NCI-H774 (cell line): ENCODE measurements at regions not wholly inside any gene's neighbourhood (a gene's known extent, or its start where the extent isn't known, plus 50 kb on each side); places are given as distances from the start of the nearest gene placed in this dataset.

Source experiments
- DNase-seq: peaks from one replicate; lab custom pipeline; 2025; lab: John Stamatoyannopoulos, UW

DNA sequence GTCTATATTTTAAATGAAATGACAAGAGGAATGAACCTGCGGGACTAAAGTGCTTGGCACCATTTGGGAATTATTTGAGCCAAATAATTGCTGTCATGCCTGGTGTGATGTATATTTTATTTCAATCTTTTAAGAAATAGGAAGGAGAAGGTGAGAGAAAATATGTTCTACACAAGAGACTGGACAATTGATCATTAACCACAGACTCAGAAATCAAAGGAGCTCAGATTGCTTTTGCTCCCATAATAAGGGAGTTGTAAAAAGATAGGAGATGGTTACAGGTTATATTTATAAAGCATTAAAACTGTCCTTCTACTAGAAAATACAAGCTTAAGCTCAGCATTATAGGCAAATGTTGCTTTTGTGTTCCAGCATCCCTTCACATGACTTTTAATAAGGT is 515.2 kb upstream of the SULF2 start:
- no peak for DNase-seq

DNA sequence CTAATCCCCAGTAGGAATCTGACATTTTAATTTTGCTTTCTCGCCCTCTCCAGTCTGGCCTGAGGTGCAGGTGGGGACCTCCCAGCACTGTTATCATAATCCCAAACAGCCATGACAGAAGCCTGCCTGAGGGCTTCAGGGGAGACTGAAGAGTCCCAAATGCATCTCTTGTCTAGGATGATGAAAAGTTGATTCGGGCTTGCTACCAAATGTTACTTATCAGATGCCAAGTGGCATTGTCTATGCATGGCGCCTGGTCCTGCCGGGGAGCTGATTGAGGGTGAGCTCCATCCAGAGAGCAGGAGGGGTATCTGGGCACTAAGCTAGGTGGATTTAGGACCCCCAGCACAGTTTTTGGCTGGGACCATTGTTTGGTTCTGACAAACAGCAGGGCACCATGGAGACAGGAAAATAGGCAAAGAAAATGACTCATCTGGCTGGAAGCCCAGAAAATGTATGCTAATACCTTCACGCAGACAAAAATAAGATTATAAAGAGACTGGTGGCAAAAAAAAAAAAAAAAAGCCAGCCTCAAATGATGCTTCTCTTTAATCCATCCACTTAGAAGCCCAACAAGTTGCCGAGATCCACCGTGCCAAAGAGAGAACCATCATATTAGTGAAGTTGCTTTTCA is 513.7 kb upstream of the SULF2 start:
- no peak for DNase-seq

DNA sequence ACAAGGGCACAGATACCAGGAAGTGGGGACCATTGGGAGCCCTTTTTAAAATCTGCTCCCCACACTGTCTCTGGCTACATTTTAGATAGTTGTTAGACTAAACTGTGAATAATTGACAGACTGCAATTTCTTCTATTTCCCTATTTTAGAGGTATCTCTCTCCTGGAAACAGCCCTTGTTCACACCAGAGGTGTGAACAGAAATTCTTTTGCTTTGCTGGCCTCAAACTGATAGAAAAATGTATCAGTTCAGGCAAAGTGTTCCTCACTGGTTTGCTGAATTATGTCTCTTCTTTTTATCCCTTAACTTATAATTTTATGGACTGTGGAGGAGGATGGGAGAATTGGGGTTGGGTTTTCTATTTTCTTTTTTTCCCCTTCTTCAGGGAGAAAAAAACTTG is 513.2 kb upstream of the SULF2 start:
- no peak for DNase-seq

DNA sequence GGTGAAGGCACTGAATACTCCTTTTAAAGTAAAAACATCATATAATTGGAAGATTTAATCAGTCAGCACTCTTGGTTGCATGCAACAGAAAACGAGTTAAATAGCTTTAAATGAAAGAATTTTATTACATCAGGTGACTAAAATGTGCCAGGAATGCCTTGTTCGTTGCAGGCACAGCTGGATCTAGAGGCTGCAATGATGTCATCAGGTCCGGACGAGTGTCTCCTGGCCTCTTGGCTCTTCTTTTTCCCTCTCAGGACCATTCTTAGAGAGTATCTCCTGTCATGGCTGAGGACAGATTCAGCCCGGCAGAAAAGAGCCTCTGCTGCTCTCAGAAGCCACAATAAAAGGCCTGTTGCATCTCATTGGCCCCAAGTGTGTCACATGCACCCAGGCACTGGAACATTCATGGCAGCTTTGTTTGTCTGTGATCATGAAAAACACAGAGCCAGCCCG is 510.7 kb upstream of the SULF2 start:
- DNase-seq: no peak

DNA sequence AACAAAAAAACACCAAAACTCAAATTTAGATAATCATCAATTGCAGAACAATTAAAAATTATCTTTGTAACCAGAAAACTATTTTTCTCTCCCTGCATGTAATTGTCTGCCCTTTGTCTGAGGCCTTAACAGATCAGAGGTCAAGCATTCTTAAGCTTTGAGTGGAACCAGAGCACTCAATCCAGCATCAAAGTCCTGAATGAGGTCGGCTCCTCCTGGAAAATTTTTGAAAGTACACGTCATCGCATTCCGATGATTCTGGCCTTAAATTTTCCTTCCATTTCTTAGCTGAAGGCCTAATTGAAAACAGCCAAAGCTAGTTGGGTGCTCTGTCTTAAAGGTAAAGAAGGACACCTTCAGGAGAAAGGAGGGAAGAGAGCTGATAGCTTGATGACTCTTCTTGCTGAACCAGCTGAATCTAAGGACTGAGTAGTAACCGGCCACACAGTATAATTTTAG is 510.2 kb upstream of the SULF2 start:
- DNase-seq: no peak

DNA sequence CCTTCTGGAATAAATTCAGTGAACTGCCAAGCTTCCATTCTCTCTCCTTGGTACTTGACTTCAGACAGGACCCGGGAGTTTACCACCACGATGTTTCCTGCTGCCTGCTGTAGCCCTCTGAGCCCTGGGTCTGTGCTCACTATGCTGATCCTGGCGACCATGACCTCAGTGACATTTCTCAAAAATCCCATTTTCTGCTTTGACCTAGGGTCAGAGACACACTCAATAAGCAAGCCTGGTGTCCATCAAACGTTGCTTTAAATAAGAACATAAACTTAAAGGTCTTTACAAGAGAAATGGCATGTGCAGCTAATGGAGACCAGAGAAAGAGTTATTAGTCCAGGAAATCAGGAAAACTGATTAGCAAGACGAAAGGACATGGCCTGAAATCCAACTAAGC is 509.7 kb upstream of the SULF2 start:
- DNase-seq: no peak

DNA sequence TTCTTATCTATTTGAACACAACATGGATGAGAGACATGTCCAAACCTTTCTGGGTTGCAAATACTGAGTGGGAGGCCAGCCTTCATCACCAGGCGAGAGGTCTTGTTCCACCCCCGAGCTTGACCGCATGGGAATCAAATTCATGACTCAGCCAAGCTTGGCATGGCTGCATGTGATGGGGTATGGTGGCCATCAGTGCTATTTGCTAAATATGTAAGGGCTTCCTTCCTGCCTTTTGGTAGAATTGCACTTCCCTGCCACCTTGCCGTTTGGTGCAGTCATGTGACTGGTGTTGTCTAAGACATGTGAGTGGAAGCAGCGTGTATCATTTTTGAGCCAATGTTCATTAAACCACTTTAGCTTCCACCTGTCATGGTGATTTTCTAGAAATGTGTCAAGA is 508.9 kb upstream of the SULF2 start:
- DNase-seq: no peak

DNA sequence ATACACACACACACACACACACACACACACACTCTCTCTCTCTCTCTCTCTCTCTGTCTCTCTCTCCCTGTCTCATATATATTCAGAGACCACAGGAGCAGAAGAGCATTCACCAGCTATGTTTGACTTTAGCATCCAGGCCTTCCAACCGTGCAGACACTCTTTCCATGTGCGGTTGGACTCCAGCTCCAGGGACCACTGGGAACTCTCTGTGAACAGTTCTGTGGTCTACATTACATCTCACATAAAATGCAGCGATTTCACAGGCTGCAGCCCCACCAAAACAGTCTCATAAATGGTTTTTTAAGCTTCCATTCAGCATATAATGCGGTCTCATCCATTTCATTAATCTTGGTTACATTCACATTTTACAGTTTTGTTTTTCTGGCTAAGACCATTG is 508.4 kb upstream of the SULF2 start:
- DNase-seq: no peak

DNA sequence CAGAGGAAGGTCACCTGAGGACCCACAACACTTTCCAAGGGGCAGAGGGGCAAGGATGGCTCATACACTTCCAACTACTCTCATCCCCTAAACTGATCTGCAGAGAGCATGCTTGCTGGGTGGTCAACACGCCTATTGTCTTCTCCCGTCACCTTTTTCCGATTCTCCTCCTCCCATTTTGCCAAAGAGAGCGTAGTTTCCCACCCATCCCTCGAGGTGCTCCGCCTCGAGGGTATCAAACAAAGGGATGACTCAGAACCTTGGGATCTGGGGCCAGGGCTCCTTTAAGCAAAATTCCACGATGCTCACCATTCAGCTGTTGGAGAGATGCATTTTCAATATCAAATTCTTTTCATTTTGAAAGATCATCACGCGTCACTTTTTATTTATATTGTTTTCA is 507.5 kb upstream of the SULF2 start:
- no peak for DNase-seq

DNA sequence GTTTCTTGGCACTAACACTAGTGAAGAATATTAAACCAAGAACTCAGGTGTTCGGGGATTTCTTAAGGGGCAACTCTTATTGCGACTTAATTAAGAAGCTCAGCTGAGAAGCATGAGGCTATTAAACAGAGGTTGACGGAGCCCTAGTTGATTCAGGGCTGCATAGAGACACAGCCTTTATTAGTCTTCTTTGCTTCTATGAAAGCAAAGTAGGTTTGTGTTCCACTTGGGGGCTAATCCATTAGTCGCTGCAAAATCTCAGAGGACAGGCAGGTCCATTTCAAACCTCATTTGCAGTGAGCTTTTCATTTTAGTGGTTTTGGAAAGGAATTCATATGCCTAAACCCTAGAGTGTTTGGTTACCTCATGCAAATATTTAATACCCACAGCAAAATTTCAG is 506.6 kb upstream of the SULF2 start:
- DNase-seq: no peak

DNA sequence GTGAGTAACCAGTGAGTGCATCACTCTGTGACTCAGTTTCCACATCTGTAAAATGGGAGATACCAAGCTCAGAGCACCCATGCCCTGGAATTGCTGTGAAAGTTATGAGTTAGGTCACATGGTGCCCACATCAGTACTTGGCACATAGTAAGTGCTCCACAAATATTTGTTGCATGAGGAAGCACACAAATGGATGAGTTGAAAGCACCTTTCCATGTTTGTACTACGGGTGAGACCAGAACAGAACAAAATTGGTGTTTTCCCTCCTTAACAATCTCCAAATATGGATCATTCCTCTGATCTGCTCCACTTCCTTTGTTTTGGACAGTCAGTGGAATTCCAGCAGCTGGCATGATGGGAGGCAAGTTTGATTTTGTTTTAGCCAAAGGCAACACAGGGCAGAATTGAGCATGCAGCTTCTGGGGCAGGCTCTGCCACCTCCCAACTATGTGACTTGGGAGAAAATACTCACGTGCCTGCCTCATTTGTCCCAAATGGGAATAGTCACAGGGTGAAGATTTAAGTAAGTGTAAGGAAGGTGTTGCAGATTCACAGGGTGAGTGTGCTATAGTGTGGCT is 503.7 kb upstream of the SULF2 start:
- no peak for DNase-seq

DNA sequence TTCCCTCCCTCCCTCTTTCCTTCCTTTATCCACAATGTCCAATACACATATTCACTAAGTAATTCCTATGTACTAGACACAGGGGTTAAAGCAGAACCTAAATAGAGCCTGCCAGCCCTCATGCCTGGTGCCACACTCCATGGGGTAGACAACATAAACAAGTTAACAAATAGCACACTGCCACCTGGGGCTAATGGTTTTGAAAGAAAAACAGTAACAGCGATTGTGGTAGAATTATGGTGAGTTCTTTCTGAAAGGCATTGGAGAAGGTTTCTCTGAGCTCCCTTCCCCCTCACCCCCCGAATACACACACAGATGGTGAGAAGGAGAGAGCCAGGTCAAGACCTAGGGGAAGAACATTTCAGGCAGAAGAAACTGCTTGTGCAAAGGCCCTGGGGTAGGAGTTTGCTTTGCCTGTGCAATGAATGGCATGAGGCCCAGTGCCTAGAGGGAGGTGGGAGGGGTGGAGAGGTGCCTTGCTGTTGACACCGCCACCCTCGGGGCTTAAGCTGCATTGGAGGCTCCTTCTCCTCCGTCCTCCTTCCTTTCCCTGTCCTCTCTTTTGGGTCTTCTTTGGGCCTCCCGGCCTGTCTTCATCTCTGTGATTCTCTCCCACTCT is 502.4 kb upstream of the SULF2 start:
- no peak for DNase-seq

DNA sequence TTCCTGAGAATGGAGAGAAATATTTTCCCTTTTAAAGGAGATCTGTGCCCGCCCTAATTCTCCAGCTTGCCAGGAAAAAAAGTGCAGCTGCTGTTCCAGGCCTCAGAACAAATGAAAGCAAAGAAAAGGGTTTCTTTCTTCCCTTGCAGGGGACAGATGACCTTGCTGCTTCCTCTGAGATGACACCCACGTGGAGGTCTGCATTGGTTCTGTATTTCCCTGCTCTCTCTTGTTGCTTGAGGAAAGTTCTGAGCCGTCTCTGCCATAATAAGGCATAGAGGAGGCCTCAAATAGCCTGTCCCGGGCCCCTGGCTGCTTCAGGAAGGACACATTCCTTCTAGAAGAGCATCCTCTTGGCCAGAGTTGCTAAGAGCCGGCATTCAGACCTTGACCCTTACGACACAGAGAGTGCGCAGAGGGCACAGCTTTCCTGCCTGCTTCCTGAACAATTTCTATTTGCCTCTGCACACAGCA is 501.8 kb upstream of the SULF2 start:
- DNase-seq: no peak

DNA sequence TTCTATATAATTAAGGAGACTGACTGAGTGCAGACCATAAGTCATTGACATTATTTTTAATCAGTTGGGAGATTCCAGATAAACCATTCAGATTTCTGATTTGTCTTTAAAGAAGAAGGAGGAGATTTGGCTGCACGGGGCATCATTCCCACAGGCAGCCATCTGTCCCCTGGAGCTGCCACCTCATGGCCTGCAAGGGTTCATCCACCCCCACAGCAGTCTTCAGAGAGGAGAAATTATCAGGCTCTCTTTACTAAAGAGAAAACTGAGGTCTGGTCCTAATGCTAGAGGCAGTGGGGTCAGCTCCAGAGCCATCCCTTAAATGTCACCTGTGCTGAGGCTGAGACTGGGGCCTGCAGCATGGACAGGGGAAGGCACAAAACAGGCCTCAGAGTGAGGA is 501.3 kb upstream of the SULF2 start:
- DNase-seq: no peak

DNA sequence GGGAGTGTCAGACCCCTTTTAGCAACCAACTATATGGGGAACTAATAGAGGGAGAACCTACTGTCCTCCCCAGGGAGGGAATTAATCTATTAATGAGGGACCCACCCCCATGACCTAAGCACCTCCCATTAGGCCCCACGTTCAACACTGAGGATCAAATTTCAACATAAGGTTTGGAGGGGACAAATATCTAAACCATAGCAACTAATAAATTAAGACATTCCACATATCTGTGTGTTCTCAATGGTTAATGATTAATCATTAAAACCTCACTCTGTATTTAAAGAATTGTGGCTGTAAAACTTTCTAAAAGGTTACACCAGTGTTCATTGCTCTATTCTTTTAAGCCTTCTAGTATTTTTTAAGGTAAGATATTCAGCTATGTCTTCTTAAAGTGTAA is 500.4 kb upstream of the SULF2 start:
- DNase-seq: no peak

DNA sequence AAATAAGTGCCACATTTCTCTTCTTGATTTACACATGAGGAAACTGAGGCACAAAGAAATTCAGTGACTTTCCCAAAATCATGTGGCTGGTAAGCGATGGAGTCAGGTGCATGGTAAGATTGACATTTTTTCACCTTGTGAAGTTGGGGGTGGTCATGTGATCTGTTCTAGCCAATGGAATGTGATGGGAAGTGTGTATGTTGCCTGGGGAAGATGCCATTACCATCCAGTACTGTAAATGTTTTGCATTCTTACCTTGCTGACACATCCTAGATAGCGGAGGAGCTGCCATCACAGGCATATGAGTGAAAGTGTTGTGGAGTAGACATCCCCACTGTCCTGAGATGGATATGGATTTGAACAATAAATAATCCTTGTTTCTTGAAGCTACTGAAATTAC is 499.6 kb upstream of the SULF2 start:
- DNase-seq: no peak

DNA sequence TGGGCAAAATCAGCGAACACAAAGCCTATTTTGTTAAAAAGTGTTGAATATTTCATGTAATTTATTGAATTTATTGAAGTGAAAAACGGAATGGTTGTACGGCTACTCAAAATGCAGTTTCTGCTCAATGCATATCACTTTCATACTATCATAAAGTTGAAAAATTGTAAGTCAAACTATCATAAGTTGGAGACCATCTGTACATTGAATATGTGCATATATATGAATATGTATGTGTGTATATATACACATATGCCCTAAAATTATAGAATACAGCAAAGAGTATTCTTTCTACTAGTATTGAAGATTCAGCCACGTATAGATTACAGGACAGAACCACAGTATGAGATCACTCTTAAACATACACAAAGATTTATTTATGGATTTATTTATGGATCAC is 499.0 kb upstream of the SULF2 start:
- no peak for DNase-seq

DNA sequence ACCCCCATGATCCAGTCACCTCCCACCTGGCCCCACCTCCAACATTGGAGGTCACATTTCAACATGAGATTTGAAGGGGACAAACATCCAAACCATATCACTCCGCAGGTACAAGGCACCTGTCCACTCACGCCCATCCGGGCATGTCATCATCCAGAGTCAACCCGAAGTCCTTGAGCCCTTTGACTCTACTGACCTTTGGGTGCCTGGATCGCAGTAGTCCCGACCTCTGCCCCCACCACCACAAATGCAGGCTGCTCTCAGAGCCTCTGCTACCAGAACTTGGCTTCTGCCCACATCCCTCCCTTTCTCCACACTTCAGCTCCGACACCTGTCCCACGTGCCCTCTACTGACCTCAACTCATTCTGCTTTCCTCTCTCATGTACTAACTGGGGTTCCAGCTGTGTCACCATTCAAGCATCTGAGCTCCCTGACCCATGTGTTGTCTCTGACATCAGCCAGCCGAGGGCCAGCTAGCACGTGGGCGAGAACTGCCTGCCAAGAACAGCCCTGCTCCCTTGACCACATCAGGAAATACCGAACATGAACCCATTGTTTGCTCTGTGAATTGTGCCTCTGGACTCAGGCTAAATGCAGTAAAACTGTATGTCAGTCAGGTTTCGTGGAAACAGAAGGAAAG is 498.3 kb upstream of the SULF2 start:
- DNase-seq: no peak

DNA sequence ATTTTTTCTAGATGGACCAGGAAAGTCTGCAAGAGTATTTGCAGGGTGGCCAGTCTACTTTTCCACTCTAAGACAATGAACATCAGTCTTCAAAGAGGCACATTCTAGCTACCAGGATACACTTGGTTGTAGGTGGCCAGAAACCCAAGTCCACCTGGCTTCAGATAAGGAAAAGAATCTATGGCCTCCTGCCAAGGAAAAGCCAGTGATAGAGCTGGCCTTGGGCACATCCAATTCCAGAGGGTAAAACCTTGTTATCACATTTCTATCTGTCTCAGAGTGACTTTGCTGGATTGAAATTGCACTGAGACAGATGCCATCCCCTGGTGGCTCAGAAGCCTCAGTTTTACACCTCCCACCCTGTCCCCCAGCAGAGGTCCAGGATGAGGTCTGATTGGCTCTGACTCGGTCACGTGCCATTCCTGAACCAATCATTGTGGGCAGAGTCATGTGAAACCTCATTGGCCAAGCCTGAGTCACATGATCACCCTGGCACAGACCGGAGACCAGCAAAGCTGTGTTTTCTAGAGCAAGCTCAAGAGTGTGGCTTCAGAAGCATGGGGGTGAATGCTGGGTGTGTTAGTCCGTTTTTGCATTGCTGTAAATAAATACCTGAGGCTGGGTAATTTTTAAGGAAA is 497.4 kb upstream of the SULF2 start:
- no peak for DNase-seq

DNA sequence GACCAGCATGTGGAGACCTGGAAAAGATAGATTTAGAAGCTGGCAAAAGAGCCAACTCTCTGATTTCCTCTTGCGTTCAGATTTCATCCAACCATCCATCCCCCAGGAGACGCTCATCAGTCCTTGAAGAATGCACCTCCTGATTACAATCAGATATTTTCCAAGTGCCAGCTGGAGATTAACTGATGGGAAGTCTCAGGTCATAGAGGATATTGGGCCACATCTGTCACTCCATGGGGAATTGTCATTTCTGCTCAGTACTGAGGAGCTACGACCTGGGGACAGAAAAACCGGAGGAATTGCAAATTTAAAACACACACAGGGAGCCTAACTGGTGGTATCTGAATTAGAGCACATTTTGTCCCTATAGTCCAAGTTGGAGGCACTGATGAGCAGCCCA is 496.2 kb upstream of the SULF2 start:
- no peak for DNase-seq

DNA sequence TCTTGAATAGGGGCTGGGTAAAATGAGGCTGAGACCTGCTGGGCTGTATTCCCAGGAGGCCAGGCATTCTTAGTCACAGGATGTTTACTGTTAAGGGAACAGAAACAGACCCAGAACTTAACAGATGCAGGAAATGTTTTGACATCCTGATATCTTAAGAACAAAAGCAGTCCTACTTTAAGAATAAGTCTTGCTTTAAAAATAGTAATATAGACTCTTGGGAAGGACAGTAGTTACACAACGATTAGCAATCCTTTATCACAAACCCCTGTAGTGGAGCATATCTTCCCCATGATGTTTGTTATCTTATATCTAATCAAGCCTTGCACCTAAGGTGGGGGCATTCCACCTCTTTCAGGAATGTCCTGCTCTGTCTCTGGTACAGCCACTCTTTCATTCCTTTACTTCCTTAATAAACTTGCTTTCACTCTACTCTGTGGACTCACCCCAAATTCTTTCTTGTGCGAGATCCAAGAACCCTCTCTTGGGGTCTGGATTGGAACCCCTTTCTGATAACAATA is 493.7 kb upstream of the SULF2 start:
- no peak for DNase-seq

DNA sequence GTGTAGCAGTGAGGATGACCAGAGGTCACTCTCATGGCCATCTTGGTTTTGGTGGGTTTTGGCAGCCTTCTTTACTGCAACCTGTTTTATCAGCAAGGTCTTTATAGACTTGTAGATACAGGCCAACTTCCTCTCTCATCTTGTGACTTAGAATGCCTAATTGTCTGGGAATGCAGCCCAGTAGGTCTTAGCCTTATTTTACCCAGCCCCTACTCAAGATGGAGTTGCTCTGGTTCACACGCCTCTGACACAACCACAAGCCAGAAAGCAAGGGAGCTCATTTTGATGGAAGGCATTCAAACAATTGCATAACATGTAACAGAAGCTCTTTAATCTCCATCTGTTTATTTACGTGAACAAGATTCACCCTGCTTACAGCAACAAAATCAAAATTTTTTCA is 492.0 kb upstream of the SULF2 start:
- no peak for DNase-seq

DNA sequence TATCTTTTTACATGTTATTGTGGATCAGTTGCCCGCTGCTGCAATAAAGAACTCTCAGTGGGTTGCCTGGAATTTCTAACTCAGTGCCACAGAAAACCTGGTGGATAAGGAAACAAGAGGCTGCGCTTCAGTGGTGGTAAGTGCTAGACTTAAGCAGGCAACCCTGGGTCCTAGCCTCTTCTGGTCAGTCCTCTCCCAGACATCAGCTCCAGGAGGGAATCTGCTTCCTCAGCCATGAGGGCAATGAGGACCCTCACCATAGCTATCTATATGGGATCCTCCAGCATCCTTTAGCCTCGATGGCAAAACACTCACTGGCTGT is 490.7 kb upstream of the SULF2 start:
- no peak for DNase-seq
